H1 (cell line): ENCODE measurements at regions not wholly inside any gene's neighbourhood (a gene's known extent, or its start where the extent isn't known, plus 50 kb on each side); places are given as distances from the start of the nearest gene placed in this dataset.

Experiments used
- ATF3 ChIP-seq: IDR thresholded peaks from 2 replicates; pipeline ENCODE4 v1.6.1; 2011; ENCODE audit warnings: low read depth, mild to moderate bottlenecking, low read length; ENCODE audit not compliant: insufficient read depth
- CTBP2 ChIP-seq: IDR thresholded peaks from 2 replicates; pipeline ENCODE4 v1.7.0; 2011; ENCODE audit warnings: borderline replicate concordance, mild to moderate bottlenecking, moderate library complexity, mixed read lengths, low read length; ENCODE audit not compliant: insufficient read depth, insufficient read length
- MAX ChIP-seq: IDR thresholded peaks from 2 replicates; pipeline ENCODE4 v1.6.1; 2012; ENCODE audit warnings: inconsistent platforms
- SIN3A ChIP-seq, 2 experiments: IDR thresholded peaks in 1 of 2; conservative IDR thresholded peaks in 1 of 2; 2 replicates each; pipeline ENCODE4 v1.6.1; 2011 to 2012; ENCODE audit warnings: low read length in 2 of 2, improper control_type of control experiment in 1 of 2, low read depth in 1 of 2, mild to moderate bottlenecking in 1 of 2
- SP4 ChIP-seq: IDR thresholded peaks from 2 replicates; pipeline ENCODE4 v1.6.1; 2012; ENCODE audit warnings: low read length, inconsistent platforms
- SUZ12 ChIP-seq: fragments of 200-600 bp; sonication (generic); IDR thresholded peaks from 2 replicates; pipeline ENCODE4 v1.6.1; 2012; ENCODE audit warnings: mild to moderate bottlenecking, inconsistent platforms, low read length, moderate library complexity, mixed read lengths
- TBP ChIP-seq: IDR thresholded peaks from 2 replicates; pipeline ENCODE4 v1.6.1; 2011; ENCODE audit warnings: low read depth, low read length, improper control_type of control experiment

- TF ChIP-seq CTBP2 (no peak), MAX (no peak), TBP (no peak), SP4 (no peak), SUZ12 (no peak), SIN3A (conservative IDR thresholded peaks at IDR 0.05 in 1 of 2, IDR thresholded peaks at IDR 0.05 in 1 of 2; ENCODE audit: low read depth in 1 of 2, low read length in 2 of 2) (no peak), ATF3 (no peak)
Measured at GRCh38 chr13:42699912-42700311, 81.5 kb upstream of the FAM216B start (continued).
